HUES48 (cell line): ENCODE measurements at regions not wholly inside any gene's neighbourhood (a gene's known extent, or its start where the extent isn't known, plus 50 kb on each side); places are given as distances from the start of the nearest gene placed in this dataset.

Experiments used
- H3K27ac ChIP-seq: one replicate; pipeline ENCODE4 v1.7.0; 2013; ENCODE audit warnings: low read depth, low read length, inconsistent platforms
- H3K27me3 ChIP-seq: 2 replicates; pipeline ENCODE4 v1.6.1; 2013; ENCODE audit warnings: mild to moderate bottlenecking, low read length; ENCODE audit not compliant: control insufficient read depth, insufficient read depth
- H3K36me3 ChIP-seq: 2 replicates; pipeline ENCODE4 v1.6.1; 2013; ENCODE audit warnings: low read length; ENCODE audit not compliant: control insufficient read depth, insufficient read depth
- H3K4me1 ChIP-seq: 2 replicates; pipeline ENCODE4 v1.6.1; 2013; ENCODE audit warnings: mild to moderate bottlenecking, low read length; ENCODE audit not compliant: control insufficient read depth, insufficient read depth
- H3K4me3 ChIP-seq: 2 replicates; pipeline ENCODE4 v1.5.1; 2013; ENCODE audit warnings: mild to moderate bottlenecking, low read depth, low read length
- H3K9ac ChIP-seq: 2 replicates; pipeline ENCODE4 v1.6.1; 2013; ENCODE audit warnings: mild to moderate bottlenecking, low read depth, low read length, moderate library complexity
- H3K9me3 ChIP-seq: 2 replicates; pipeline ENCODE4 v1.6.1; 2013; ENCODE audit warnings: low read length; ENCODE audit not compliant: control insufficient read depth, insufficient read depth

- peaks cover 5% of the 10 kb centered on the region; the same call in 1 of the 2 replicates for H3K4me1 ChIP-seq
- H3K9me3 ChIP-seq = no peaks in the 10 kb centered on the region
- no peaks in the 10 kb centered on the region for H3K36me3 ChIP-seq
- H3K27me3 ChIP-seq = no peaks in the 10 kb centered on the region
- no peak overlapping the region for H3K9ac ChIP-seq
- no peak overlapping the region for H3K4me3 ChIP-seq
- H3K27ac ChIP-seq = no peak overlapping the region
Measured at GRCh38 chr13:72144636-72145035, 277.6 kb upstream of the DACH1 start.

DNA sequence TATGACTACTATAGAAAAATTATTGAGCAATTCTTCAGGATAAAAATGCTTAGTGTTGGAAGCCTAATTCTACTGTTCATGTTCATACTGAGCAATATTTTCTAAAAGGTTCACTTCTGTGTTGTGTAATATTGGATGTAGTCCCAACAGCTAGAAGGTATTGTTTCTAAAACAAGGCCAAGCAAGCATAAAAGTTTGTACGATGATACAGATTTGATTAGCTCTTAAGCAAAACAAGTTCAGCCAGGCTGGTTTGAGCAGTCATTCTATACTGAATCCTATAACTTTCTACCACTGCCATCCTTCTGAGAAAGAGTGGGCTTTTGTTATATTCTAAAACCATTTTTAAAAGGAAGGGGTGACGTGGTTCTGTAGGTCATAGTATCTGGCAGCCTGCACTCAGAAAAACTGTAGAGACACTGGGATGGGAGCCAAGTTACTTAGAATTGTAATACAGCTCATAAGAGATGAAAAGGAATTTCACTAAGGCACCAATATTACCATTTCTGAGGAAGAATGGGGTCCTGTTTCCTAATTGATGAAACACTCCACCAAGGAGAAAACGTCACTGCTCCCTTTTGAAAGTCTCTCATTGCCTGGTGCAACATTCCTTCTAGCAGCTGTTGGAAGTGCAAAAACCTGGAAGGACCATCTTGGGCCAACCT lies 275.0 kb upstream of the DACH1 start:
- Histone ChIP-seq H3K4me1 (peaks cover 11% of the 10 kb centered on the region; the same call in 1 of the 2 replicates), H3K27ac (no peak overlapping the region), H3K36me3 (no peaks in the 10 kb centered on the region), H3K9ac (no peak overlapping the region), H3K27me3 (no peaks in the 10 kb centered on the region), H3K9me3 (no peaks in the 10 kb centered on the region), H3K4me3 (no peak overlapping the region)

DNA sequence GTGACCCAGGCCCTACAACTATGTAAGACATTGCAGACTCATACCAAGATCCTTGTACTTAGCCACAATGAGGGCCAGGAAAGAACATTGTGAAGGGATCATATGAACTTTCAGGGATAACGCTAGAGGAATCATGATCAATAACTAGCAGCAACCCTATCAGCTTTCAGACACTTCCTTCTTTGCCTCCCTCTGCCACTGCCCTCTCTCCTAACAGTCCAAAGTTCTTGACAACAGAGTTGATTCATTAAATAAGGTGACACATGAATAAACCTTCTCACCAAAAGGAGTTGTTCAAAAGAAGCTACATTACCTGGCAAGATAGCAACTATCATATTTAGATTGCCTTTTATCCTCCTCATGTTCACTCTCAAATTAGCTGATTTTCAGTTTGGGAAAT lies 272.2 kb upstream of the DACH1 start:
- Histone ChIP-seq H3K27ac (no peak overlapping the region), H3K4me1 (peaks cover 19% of the 10 kb centered on the region; the same call in 1 of the 2 replicates), H3K36me3 (no peaks in the 10 kb centered on the region), H3K27me3 (no peaks in the 10 kb centered on the region), H3K9ac (no peak overlapping the region), H3K4me3 (no peak overlapping the region), H3K9me3 (no peaks in the 10 kb centered on the region)

- Histone ChIP-seq H3K4me3 (no peak overlapping the region), H3K9ac (no peak overlapping the region), H3K36me3 (no peaks in the 10 kb centered on the region), H3K27ac (no peak overlapping the region), H3K27me3 (no peaks in the 10 kb centered on the region), H3K9me3 (no peaks in the 10 kb centered on the region), H3K4me1 (peaks cover 10% of the 10 kb centered on the region; the same call in 1 of the 2 replicates)
Measured at GRCh38 chr13:72132075-72132474, 265.1 kb upstream of the DACH1 start.

DNA sequence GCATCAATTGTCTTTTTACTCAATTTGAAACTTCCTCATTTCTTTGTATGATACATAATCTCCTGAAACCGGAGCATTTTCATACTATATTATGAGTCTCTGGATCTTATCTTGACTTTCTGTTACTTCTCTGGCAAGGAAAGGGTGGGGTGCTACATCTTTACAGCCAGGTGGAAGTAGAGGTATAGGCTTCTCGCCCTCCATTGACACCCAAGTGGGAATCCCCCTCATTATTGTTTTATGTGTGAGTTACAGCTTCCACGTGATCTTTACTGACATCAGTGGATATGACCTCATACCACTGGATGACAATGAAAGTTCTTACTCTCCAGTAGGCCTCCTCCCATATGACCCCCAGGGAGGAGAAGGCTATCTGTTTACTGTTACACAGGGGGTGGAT lies 262.1 kb upstream of the DACH1 start:
- no peak overlapping the region for H3K27ac ChIP-seq
- H3K9me3 ChIP-seq = no peaks in the 10 kb centered on the region
- no peaks in the 10 kb centered on the region for H3K4me1 ChIP-seq
- no peak overlapping the region for H3K9ac ChIP-seq
- H3K4me3 ChIP-seq = no peak overlapping the region
- no peaks in the 10 kb centered on the region for H3K27me3 ChIP-seq
- no peaks in the 10 kb centered on the region for H3K36me3 ChIP-seq

DNA sequence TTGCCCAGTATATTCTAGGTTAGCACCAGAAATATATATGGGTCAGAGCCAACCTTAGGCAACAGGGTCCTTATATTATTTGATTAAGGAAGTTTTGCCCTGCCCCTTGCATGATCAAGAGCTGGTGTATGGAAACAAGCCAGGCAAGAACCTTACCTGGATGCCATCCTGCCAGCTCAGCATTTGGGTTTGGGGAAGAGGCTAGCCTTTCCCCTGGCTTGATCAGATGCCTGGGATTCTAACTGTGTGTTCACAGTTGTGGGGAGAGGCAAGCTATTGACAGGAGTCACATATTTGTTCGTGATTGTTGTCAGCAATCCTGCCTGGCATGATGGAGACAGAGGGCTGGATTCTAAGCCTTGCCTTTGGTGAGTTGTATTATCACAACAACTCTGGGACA lies 260.0 kb upstream of the DACH1 start:
- H3K27me3 ChIP-seq = no peaks in the 10 kb centered on the region
- no peak overlapping the region for H3K4me3 ChIP-seq
- H3K9me3 ChIP-seq = no peaks in the 10 kb centered on the region
- H3K9ac ChIP-seq = no peak overlapping the region
- peaks cover 11% of the 10 kb centered on the region for H3K4me1 ChIP-seq
- H3K27ac ChIP-seq = no peak overlapping the region
- H3K36me3 ChIP-seq = no peaks in the 10 kb centered on the region

DNA sequence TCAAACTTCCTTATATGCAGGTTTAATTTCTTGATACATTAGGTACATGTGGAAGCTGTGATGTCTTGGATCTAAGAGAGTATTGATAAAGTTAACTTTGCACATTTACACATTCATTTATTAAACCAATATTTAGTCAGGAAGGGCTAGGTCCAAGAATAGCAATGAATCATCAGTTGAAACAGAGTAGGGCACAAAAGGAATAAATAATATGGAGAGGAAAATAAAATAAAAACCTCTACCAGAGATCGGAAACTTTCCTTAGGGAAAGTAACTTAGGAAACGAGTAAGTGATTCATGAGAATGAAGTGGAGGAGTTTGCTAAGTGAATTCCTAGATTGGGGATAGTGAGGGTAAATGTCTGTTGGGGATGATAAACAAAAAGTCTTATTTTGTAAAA lies 259.4 kb upstream of the DACH1 start:
- Histone ChIP-seq H3K4me3 (no peak overlapping the region), H3K27me3 (no peaks in the 10 kb centered on the region), H3K27ac (no peak overlapping the region), H3K36me3 (no peaks in the 10 kb centered on the region), H3K9ac (no peak overlapping the region), H3K9me3 (no peaks in the 10 kb centered on the region), H3K4me1 (peaks cover 17% of the 10 kb centered on the region)

DNA sequence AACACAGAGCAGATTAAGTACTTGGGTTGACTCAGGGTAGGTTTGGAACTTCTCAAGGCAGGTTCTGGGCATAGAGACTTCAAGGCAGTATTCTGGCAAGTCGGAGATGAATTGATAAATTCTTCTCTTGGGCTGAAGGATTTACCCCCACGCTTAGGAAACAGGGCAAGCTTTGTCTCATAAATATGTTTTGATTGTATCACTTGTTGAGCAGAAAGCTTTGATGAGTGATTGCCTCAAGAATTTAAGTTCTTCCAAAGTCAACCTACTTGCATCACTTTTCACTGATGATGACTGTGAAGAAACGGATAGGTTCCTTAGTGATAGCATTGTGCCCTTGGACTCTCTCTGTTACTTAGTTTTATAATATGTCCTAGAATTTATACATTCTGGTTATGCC lies 258.6 kb upstream of the DACH1 start:
- H3K27me3 ChIP-seq = no peaks in the 10 kb centered on the region
- no peak overlapping the region for H3K4me3 ChIP-seq
- no peak overlapping the region for H3K27ac ChIP-seq
- no peak overlapping the region for H3K9ac ChIP-seq
- no peaks in the 10 kb centered on the region for H3K36me3 ChIP-seq
- no peaks in the 10 kb centered on the region for H3K9me3 ChIP-seq
- peaks cover 25% of the 10 kb centered on the region for H3K4me1 ChIP-seq

DNA sequence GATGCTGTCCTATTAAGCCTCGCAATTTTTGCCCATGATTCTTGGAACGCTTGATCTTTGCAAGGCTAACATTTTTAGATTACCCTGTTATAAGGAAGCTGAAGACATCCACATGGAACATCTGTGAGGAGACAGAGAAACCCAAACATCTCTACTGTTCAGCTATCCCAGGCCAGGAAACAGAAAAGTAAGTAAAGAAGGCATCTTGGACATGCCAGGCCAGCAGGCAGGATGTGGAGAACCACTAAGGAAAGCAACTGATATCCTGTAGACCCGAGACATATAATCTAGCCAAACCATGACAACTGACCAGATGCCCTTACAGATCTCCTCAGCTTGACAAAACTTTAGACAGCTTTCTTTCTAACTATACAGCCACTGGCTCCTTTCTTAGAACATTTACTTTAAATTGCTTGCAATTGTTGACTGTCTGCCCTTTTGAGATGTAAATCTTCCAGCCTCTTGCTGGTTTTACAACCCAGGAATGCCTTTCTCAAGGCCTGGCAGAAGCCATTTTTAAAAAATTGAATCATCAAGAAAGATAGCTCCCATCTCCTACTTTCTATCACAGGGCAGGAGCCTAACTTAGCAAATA lies 255.8 kb upstream of the DACH1 start:
- Histone ChIP-seq H3K27ac (no peak overlapping the region), H3K4me1 (peaks cover 42% of the 10 kb centered on the region), H3K27me3 (no peaks in the 10 kb centered on the region), H3K4me3 (no peak overlapping the region), H3K36me3 (no peaks in the 10 kb centered on the region), H3K9me3 (no peaks in the 10 kb centered on the region), H3K9ac (no peak overlapping the region)

DNA sequence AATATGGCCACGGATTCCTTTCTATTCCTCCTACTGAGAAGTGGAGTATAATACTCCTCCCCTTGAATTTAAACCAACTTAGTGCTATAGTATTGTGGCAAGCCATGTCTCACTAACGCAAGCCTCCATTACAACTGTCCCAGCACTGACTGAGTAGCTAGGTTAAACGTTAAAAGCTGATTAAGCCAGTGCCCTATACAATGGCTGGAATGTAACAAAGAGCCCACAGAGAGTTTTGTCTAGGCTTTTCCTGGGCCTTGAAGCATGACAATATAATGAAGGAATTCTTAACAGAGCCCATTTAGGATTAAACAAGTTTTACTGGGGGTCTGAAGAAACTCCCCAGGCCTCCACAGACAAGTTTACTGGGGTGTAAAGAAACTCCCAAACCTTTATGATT lies 254.5 kb upstream of the DACH1 start:
- H3K9ac ChIP-seq = no peak overlapping the region
- H3K27me3 ChIP-seq = no peaks in the 10 kb centered on the region
- H3K27ac ChIP-seq = peak overlapping the region; percentile 14
- H3K4me1 ChIP-seq = peaks cover 42% of the 10 kb centered on the region
- no peaks in the 10 kb centered on the region for H3K36me3 ChIP-seq
- no peak overlapping the region for H3K4me3 ChIP-seq
- no peaks in the 10 kb centered on the region for H3K9me3 ChIP-seq

- Histone ChIP-seq H3K4me1 (peaks cover 42% of the 10 kb centered on the region), H3K27me3 (no peaks in the 10 kb centered on the region), H3K4me3 (peak overlapping the region; percentile 6; the same call in 1 of the 2 replicates), H3K36me3 (no peaks in the 10 kb centered on the region), H3K27ac (peak overlapping the region; percentile 21), H3K9ac (no peak overlapping the region), H3K9me3 (no peaks in the 10 kb centered on the region)
Measured at GRCh38 chr13:72120632-72121031, 253.6 kb upstream of the DACH1 start.
